H54 (cell line): ENCODE measurements at regions not wholly inside any gene's neighbourhood (a gene's known extent, or its start where the extent isn't known, plus 50 kb on each side); places are given as distances from the start of the nearest gene placed in this dataset.
A peak's percentile ranks its signal among the peaks of the same experiment; 100 is the strongest.
"Not testable (repeated sequence)": the region's sequence is repeated elsewhere in the genome, so short reads cannot be mapped to it uniquely, and the experiment has no call there.

Experiments
- DNase-seq: peaks from one replicate; pipeline ENCODE4 v3.0.0; 2011; ENCODE audit warnings: low spot score, mixed read lengths; ENCODE audit not compliant: insufficient read length
- FAIRE-seq: peaks from 3 replicates; lab custom pipeline; 2011; peaks lifted over from hg19 to GRCh38; lab: Jason Lieb, UNC
- POLR2A ChIP-seq: IDR thresholded peaks from 2 replicates; pipeline ENCODE4 v1.6.1; 2011; ENCODE audit warnings: low read depth, mild to moderate bottlenecking, low read length

DNA sequence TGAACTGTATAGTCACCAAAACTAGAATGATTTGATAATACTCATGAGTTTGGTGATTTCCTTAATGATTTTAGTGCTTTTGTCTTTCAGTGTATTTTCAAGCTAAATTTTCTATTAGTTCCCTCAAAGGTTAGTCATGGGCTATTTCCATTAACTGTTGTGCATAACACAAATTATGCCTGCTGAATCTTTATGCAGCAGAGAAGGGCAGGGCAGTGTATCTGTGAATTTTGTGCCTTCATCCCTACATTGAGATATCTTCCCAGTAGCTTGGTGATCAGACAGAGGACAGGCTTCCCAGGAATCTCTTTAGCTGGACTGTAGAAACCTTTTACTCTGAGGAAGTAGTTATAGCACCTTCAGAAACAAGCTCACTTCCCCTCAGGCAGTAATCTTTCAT lies 1036.9 kb downstream of the EFNA5 start:
- DNase-seq = no peak
- TF ChIP-seq POLR2A = no peak
- FAIRE-seq = no peak

DNA sequence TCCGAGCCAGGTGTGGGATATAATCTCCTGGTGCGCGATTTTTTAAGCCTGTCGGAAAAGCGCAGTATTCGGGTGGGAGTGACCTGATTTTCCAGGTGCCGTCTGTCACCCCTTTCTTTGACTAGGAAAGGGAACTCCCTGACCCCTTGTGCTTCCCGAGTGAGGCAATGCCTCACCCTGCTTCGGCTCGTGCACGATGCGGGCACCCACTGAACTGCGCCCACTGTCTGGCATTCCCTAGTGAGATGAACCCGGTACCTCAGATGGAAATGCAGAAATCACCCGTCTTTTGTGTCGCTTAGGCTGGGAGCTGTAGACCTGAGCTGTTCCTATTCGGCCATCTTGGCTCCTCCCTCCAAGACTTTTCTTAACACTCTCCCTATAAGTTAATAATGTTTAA lies 1042.3 kb downstream of the EFNA5 start:
- not testable (repeated sequence) for FAIRE-seq, DNase-seq

DNA sequence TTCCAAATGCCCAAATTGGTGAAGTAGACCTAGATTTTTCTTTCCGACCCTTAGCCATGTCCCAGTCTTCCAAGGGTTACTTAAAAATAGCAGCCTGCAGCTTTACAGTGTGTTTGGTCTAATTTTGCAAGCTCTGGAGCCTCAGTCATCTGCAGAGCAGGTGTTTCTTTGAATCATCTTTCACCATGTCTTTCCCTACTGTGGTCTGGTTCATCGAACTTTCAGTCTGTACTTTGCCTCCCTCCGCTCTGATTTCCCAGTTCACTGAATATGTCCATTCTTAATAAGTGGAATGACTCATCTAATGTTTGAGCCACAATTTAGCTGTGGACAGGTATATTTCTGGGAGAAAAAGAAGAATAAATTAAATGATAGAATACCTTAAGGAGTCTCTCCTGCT lies 1060.7 kb downstream of the EFNA5 start:
- DNase-seq (no peak), FAIRE-seq (no peak)
- TF ChIP-seq POLR2A = no peak

DNA sequence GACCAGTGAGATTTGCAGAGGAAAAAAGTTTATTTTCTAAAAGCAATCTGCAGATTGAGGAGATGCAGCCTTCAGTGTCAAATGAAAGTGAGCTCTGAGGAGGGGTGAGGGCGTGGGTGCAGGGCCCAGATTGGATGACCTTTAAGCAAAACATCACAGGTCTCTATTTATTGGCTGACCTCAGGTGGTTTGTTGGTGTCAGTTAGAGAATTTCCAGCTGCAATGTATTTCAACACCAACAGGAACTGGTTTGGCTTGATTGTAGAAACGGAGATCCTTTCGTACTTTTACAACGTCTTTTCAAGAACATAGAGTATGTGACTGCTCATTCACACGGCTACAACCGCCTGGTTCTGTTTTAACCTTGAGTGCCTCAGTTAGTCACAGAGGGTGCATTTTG lies 1069.1 kb downstream of the EFNA5 start:
- FAIRE-seq (no peak), DNase-seq (no peak)
- TF ChIP-seq POLR2A = no peak

DNA sequence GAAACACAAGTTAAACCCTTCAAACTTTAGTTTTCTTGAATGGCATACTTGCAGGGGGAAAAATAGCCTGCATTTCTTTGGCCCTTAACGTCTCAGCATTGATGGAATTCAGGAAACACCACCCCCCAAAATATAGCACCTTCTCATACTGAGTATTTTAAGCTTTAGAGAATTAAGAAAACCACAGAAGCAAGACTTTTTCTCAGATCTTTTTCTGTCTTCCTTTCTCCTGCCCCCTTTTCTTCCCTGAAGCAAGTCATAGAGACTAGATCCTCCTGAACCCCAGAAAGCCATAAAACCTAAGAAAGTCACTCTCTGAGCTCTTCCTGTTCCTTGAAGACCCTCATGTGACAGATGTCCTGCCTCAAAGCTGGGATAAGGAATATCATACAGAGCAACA lies 1069.9 kb downstream of the EFNA5 start:
- no peak for TF ChIP-seq POLR2A
- DNase-seq (no peak), FAIRE-seq (no peak)

DNA sequence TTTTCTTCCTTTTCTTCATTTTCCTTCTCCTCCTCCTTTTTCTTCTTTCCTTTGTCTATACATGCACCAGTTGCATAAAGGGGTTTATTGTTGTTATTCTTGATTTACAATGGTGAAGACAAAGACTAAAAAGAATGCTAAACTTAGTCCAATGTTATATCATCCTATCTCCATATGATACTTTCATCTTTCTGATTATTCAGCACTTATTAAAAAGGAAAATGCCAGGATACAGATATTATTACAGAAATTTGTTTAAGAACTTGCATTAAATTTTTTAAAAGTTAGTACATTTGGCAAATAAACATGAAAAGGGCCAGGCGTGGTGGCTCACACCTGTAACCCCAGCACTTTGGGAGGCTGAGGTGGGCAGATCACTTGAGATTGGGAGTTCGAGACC lies 1074.9 kb downstream of the EFNA5 start:
- DNase-seq (no peak), FAIRE-seq (no peak)
- TF ChIP-seq POLR2A = no peak

DNA sequence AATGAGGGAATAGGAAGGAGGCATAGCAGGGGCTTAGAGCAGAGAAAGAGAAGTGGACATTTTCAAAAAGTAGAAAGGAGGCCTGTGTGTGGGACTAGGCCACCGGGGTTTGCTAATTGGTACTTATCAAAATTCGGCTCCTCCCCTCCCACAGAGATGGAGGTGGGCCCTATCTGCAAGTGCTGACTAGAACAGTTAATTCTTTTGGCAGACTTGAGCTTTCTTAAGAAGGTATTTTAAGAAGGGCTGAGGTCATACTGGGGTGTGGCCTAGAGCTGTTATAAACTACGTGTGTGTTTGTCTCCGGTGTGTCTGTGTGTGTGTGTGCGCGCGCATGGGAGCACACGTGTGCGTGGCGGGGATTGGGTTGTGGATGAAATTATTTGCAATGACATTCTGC lies 1086.5 kb downstream of the EFNA5 start:
- TF ChIP-seq POLR2A = no peak
- DNase-seq (no peak), FAIRE-seq (no peak)

DNA sequence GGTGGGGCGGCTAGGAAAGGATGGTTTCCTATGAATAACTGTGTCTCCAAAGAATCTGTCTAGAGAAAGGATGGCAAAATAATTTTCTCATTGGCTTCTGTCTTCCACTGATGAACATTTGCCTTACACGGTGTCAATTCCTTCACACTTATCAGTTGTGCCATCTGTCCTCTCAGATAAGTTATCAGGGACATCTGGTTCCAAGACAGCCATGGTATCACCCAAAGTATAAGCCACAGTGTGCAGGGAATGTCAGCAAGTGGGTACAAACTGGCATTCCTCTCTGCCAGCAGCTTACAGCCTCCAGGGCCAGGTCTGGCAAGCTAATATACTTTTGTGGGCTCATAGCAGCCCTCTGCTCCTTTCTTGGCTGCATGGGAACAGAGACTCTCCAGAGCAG lies 1092.0 kb downstream of the EFNA5 start:
- TF ChIP-seq POLR2A = no peak
- no peak for DNase-seq
- FAIRE-seq = no peak

DNA sequence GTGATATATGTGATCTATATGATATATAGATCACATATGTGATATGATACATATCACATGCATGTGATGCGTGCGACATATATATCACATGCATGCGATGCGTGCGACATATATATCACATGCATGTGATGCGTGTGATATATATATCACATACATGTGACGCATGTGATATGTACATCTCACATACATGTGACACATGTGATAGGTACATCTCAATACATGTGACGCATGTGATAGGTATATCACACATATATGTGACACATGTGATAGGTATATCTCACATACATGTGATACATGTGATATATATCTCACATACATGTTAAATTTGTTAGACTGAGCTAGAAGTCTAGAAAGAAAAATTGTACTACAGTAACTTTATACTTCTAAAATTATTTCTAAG lies 1095.9 kb downstream of the EFNA5 start:
- DNase-seq (no peak), FAIRE-seq (peak; percentile 52)
- TF ChIP-seq POLR2A = no peak

DNA sequence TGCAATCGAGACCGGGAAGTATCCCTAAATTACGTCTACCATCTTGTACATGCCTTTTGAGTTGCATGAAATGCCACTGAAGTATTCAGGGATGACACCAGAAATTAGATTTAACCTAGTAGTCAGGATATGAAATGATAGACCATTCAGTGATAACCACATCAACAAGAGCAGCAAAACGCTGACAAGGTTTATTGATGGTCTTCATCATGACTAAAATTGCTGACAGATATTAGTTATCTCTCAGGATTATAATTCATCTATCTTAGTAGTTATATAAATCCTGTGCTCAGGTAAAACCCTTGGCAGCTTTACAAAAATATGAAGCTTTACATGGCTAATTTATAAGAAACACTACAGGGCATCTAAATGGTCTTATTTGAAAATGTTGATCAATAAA lies 1104.7 kb downstream of the EFNA5 start:
- DNase-seq = no peak
- TF ChIP-seq POLR2A = no peak
- peak; percentile 20 for FAIRE-seq

DNA sequence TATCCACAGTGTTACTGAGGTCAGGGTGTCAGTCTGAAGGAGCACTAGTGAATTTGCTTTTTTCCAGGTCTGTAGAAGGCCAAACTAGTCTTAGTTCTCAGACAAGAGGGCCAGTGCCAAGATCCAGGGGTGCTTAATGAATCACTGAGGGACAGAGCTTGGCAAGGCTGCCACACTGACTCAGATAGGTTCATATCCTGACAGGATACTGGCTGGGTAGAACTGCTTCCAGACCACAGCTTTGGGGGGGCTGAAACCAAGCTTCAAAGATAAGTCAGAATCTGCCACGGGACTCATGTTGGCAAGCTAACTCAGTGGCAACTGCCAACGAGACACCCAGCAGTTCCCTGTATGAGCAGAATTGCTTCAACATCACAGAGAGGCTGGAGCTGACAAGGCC lies 1125.4 kb downstream of the EFNA5 start:
- no peak for TF ChIP-seq POLR2A
- DNase-seq (peak; percentile 13), FAIRE-seq (peak; percentile 98)

DNA sequence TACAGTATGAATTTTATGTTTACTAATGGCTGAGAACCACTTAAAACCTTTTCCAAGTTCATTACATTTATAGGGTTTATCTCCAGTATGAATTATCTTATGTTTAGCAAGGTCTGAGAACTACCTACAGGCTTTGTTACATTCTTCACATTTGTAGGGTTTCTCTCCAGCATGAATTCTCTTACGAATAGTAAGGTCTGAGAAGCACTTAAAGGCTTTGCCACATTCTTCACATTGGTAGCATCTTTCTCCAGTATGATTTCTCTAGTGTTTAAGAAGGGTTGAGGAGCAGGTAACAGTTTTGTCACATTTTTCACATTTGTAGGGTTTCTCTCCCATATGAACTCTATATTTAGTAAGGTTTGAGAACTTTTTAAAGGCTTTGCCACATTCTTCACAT lies 1127.4 kb downstream of the EFNA5 start:
- DNase-seq (no peak), FAIRE-seq (no peak)
- no peak for TF ChIP-seq POLR2A

DNA sequence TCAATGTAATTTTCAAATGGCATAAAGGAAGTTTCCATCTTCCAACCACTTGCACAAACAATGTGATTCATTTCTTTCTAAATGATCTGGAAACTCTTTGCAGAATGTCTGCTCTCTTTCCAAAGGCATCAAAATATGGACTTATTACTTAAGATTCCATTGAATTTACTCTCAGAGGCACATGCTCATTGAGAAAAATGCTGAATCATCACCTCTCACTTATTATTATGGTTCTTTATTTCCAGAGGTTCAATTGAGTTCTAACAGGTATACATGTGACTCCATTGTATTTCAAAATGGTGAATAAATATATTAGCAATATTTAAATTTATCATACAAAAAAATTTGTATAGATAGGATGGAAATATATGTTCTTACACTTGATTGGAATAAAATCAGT lies 1140.6 kb downstream of the EFNA5 start:
- no peak for DNase-seq
- TF ChIP-seq POLR2A = no peak
- FAIRE-seq = no peak

DNA sequence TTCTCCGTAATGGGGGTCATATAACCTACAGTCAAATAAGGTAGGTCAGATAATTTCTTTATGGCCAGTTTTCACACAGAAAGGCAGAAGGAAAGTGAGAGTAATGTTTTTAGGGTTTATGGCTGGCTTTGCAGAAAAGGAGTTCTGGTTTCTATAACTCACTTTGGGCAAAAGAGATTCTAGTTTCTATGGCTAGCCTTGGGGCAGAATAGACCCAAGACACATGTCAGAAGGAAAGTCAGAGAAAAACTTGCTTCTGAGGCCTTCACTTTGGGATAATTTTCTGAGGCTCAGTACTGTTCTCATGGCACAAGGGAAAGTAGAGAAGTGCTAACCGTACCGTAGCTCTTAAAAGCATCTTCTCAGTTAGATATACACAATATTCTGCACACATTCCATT lies 1145.3 kb downstream of the EFNA5 start:
- DNase-seq = no peak
- no peak for FAIRE-seq
- no peak for TF ChIP-seq POLR2A

DNA sequence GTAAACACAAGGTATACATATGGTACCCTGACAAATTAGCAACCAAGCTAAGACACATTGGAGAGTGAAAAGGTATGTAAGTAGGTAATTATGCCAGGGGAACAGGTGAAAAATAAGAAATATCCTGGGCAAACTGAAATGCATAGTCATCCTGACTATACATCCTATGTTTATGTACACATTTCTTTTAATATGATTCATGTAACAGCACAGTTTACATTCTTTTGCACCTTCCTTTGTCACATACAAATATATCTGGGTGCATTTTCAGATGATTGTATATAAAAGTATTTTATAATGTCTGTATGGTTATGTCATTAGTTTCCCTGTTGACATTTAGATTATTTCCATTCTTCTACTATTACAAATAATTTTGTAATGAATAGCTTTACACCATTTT lies 1146.9 kb downstream of the EFNA5 start:
- DNase-seq = no peak
- FAIRE-seq = peak; percentile 30
- TF ChIP-seq POLR2A = no peak

DNA sequence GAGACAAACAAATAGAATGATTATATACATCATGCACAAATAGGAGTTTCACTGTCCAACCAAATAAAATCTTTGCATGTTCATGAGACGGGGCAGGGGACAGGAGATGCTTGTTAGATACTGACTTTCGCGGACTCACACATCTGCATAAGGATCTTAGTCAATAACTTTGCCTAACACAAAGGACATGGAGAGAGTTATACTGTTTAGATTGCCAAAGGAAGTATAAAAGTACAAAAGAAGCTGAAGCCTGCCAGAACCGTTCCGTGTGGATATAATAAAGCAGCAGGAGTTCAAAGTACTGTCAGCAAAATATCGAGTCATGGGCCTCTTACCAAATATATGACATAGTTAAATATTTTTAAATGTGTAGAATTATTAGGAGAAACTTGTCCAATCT lies 1148.4 kb downstream of the EFNA5 start:
- DNase-seq (no peak), FAIRE-seq (peak; percentile 79)
- no peak for TF ChIP-seq POLR2A
